ENCODE measurements at regions not wholly inside any gene's neighbourhood (a gene's known extent, or its start where the extent isn't known, plus 50 kb on each side); places are given as distances from the start of the nearest gene placed in this dataset.
A peak's percentile ranks its signal among the peaks of the same experiment; 100 is the strongest.
"Not testable (repeated sequence)": the region's sequence is repeated elsewhere in the genome, so short reads cannot be mapped to it uniquely, and the experiment has no call there.

DNA sequence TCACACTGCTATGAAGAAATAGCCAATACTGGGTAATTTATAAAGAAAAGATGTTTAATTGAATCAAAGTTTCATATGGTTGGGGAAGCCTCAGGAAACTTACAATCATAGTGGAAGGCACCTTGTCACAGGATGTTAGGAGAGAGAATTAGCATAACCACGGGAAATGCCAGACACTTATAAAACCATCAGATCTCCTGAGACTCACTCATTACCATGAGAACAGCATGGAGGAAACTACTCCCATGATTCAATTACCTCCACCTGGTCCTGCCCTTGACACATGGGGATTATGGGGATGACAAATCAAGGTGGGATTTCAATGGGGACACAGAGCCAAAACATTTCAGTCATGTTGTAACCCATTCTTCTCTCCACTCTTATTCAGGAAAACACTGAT is 472.9 kb upstream of the FSIP2 start:
- no peak for DNase-seq (ENCODE audit: low spot score)

DNA sequence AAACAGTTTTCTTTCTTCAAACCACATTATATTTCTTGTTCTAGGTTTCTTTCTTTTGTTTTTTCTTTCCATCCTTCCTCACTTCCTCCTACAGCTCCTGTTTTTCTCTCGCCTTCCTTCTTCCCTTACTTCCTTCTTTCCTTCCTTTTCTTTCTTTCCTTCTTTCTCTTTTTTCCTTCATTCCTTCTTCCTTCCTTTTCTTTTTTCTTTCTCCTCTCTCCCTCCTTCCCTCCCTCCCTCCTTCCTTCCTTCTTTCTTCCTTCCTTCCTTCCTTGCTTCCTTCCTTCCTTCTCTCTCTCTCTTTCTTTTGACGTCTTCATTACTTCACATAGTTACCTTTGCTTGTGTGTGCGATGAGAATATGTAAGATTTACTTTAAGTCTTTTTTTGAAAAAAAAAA is 470.0 kb upstream of the FSIP2 start:
- DNase-seq (ENCODE audit: low spot score) = no peak

DNA sequence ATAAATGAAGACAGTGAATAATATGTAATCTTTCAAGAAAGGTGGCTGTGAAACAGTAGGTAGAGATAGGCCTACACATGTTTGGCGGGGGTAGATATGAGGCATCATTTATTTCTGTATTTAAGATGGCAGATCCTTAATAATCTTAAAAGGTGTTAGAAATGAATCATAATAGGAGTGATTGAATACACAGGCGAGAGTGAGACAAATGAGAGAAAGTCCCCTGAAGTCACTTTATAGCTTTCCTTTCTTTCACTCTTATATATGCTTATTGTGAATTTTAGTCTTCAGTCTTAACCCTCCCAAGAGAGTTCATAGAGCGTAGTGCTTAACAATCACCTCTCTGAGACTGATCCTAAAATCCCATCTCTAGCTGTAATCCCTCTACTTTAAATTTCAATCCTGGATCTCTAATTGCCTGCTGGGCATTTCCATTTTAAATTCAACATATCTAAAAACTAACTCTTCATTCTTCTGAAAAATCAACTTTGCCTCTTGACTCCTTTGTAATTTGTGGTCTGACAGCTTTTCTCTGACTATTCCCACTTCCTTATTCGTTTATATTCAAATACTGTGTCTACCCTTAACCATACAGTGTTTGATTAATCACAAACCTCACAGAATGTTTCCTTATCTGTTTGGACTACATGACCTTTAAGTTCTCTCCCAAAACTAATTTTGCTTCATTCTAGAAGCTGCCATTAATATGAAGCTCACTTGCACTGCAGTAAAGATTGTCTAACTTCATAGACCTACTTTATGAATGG is 463.7 kb upstream of the FSIP2 start:
- no peak for DNase-seq (ENCODE audit: low spot score)

DNA sequence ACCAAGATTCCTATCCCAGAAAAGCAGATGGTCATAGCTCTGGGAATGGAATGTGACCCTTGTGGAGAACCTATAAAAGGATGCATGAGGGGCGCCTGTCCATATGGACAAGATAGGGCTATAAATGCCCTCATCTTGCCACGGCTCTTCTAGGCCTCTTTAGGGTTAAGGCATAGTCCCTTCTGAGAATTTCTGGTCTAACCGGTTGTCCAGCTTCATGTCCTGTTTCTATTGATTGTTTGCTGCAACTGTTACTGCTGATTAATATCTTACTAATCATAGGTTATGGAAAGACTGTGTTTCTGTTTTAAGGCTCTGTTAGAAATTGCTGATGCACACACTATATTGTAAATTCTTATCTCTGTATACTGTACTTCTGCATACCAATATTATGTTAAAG is 462.6 kb upstream of the FSIP2 start:
- not testable (repeated sequence) for DNase-seq (ENCODE audit: low spot score)

DNA sequence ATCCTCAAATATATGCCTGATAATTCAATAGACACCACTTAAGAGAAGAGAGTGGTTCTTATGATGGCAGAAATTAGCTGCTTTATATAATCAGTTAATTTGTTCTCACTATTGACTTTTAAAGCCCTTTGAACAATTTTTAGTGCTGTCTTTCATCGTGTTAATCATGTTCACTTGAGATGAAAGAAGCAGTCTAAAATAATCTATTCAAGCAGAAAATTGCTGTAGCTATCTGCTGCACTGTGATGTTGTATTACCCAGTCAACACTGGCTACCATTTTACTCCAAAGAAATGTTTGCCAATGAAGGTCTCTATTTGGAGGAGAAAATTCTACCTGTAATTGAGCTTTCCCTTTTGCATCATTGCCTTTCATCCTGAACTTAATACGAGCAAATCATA is 459.8 kb upstream of the FSIP2 start:
- DNase-seq (ENCODE audit: low spot score) = no peak

DNA sequence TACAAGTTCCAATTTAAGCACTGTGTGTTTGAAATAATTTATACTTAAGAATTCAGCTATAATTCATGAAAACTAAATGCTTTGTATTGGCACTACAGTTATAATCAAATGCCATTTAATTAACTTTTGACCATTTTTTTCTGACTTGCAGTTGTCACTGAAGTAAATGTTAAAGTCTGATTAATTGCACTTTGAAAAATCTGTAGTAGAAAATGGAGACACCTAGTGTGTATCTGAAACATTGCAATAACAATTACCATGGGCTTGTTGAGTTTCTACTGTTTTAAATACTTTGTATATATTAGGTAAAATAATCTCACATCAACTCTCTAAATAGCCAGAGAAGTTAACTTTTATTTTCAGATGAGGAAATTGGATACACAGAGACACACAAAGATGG is 458.6 kb upstream of the FSIP2 start:
- peak; percentile 5 for DNase-seq (ENCODE audit: low spot score)

DNA sequence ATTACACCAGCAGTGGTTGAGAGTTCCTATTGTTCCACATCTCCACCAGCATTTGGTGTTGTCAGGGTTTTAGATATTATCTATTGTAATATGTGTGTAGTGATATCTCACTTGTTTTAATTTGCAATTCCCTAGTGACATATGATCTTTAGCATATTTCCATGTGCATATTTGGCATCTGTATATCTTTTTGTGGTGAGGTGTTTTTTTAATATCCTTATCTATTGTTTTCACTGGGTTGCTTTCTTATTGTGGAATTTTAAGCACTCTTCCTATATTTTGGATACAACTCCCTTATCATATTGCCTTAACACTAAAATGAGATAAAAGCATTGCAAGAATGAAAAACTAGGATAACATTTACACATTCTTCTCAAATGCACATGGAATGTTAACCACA is 453.9 kb upstream of the FSIP2 start:
- no peak for DNase-seq (ENCODE audit: low spot score)

DNA sequence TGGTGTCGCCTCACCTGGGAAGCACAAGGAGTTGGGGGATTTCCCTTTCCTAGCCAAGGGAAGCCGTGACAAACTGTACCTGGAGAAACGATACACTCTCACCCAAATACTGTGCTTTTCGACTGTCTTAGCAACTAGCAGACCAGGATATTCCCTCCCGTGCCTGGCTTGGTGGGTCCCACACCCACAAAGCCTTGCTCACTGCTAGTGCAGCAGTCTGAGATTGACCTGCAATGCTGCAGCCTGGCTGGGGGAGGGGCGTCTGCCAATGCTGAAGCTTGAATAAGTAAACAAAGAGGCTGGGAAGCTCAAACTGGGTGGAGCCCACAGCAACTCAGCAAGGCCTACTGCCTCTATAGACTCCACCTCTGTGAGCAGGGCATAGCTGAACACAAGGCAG is 448.6 kb upstream of the FSIP2 start:
- DNase-seq (ENCODE audit: low spot score) = peak; percentile 8

DNA sequence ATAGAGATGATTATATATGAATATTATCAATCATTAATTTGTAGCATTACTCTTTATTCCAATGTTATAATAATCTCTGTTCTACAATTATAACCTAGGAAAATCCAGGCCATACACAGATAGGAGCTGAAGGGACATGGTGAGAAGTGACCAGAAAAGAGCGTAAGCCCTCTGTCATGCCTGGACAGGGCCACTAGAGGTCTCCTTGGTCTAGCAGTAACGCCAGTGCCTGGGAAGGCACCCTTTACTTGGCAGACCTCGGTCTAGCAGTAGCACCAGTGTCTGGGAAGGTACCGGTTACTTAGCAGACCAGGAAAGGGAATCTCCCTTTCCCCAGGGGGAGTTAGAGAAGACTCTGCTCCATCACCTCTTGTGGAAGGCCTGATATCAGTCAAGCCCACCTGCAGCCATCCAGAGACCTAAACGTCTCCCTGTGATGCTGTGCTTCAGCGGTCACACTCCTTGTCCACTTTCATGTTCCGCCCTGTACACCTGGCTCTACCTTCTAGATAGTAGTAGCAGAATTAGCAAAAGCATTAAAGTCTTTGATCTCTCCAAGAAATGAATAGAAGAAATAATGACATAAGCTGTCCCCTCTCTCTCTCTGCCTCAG is 447.5 kb upstream of the FSIP2 start:
- peak; percentile 63 for DNase-seq (ENCODE audit: low spot score)

DNA sequence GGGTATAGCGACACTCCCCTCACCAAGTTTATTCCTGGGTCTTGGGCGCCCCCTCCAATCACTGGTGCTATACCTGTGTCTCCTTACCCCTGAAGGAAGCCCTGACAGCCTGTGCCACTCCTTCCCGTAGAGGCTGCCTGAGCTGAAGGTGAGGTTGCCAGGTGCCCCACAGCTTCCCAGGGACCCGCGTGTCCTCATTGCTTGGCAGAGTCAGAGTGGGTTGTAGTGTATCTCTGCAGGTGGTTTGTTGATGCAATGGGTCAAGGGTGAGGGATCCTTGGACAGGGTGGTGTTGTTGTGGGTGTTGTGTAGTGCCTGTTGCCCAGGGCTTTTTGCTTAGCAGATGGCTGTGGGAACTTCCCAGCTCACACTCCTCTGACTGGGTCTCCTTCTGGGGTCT is 438.7 kb upstream of the FSIP2 start:
- no peak for DNase-seq (ENCODE audit: low spot score)

DNA sequence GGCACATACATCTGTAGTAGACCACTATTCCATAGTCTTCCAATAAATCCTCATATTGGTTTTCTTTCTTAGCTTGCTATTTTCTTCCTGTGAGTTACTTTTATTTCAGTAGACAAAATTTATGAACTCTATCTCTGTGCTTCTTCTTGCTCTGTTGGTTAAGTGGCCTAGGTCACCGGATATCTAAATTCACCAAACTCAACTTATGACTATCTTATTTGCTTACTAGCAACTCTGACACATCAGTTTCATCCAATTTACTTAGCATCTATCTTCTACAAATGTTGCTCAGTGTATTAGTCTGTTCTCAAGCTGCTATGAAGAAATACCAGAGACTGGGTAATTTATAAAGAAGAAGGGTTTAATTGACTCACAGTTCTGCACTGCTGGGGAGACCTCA is 432.5 kb upstream of the FSIP2 start:
- DNase-seq (ENCODE audit: low spot score) = no peak

DNA sequence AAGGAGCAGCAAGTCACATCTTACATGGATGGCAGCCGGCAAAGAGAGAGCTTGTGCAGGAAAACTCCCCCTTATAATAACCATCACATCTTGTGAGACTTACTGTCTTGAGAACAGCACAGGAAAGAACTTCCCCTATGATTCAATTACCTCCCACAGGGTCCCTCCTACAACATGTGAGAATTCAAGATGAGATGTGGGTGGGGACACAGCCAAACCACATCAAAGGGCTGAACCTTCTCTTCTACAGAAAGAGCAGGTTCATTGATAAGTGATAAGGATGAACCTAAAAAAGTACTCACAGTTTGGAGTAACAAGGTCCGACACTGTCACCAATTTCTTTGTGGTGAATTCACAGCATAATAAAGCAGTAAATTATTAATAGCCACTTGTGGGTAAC is 422.2 kb upstream of the FSIP2 start:
- no peak for DNase-seq (ENCODE audit: low spot score)

DNA sequence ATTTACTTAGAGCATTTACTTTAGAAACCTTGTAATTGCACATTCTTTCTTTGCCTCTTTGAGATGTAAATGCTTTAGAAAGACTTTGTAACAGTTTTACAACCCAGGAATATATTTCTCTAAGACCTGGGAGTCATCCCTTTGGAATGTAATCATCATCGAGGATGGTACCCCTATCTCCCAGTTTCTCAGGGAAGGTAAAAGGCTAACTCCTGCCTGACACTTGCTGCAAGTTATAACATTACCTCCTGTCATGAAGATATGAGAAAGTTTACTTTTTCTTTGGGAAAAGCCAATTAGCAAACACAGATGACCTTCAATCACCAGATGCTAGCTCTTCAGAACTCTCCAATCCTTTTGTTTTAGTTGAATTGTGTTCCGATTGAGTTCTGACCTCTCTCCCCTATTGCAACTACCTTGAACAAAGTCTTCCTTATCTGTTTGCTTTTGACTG is 420.3 kb upstream of the FSIP2 start:
- no peak for DNase-seq (ENCODE audit: low spot score)

DNA sequence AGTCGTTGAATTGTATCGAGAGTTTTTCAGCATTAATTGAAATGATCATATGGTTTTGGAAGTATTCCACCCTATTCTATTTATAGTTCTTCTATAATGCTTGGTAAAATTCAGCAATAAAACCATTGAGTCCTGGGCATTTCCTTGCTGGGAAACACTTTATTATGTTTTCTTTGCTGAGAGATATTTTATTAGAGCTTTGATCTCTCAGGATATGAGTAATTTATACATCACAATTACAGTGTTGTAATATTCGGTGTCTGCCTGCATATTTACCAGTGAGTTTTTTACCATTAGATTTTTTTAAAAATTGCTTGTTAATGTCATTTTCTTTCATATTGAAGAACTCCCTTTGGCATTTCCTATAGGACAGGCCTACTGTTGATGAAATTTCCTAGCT is 402.7 kb upstream of the FSIP2 start:
- no peak for DNase-seq (ENCODE audit: low spot score)

DNA sequence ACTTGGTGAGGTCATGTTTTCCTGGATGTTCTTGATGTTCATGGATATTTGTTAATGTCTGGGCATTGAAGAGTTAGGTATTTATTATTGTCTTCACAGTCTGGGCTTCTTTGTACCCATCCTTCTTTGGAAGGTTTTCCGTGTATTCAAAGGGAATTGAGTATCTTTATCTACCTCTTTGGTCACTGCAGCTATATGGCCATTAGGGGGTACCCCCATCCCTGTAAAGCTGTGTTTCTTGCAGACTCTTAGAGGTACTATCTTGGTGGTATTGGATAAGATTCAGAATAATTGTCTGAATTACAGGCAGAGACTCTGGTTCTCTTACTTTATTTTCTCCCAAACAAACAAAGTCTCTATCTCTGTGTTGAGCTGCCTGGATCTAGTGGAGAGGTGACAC is 401.6 kb upstream of the FSIP2 start:
- DNase-seq (ENCODE audit: low spot score) = no peak

DNA sequence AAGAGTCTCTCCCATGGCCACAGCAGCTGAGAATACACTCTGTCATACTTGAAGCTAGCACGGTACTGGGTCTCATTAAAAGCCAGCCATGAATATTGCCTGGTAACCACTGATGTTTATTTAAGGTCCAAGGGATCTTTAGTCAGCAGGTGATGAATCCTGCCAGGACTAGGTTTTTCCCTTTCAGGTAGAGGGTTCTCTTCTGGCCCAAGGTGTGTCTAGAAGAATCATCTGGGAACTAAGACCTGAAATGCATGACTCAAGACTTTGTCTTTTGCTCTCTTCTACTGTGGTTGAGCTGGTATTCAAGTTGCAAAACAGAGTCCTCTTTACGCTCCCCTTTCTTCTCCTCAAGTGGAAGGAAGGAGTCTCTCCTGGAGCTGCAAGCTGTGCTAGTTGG is 400.5 kb upstream of the FSIP2 start:
- DNase-seq (ENCODE audit: low spot score) = no peak

DNA sequence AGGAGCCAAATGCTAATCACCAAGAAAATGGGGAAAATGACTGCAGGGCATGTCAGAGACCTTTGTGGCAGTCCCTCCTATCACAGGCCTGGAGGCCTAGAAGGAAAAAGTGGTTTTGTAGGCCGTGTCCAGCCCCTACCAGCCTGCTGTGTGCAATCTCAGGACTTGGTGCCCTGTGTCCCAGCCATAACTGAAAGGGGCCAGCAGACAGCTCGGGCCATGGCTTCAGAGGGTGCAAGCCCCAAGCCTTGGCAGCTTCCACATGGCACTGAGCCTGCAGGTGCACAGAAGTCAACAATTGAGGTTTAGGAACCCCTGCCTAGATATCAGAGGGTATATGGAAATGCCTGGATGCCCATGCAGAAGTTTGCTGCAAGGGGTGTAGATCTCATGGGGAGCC is 391.2 kb upstream of the FSIP2 start:
- DNase-seq (ENCODE audit: low spot score) = no peak

DNA sequence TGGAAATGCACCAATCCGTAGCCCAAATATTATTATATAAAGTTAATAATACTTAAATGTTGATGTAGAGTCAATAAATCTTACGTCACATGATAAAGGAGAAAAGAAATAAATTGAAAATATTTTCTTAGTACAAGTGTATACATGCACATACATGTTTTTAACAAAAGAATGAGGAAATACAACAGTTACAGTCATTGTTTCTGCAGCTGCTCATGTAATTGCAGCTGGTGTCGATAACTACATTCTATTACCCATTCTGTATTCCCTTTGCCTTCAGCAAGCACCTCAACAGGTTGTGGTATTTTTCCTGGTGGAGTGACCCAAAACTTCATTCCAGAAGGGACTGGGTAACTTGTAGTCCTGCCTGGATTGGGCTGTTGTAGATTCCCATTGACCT is 377.8 kb upstream of the FSIP2 start:
- DNase-seq (ENCODE audit: low spot score) = no peak

DNA sequence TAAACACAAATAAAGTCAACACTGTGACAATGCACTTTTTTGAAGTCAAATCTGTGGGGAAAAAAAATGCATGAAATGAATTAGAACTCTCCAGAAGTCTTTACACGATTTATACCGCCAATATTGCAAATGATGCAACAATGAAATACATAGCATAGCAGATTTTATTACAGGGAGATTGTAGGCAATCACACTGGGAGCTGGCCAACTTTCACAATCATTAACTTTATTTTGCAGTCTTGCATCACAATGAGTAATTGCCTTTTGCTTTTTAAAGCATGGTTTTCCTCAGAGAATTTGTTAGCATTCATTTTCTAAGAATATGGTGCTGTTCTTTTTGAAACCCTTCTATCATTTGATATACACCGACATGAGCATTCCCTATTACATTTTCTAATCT is 366.4 kb upstream of the FSIP2 start:
- DNase-seq (ENCODE audit: low spot score) = no peak

DNA sequence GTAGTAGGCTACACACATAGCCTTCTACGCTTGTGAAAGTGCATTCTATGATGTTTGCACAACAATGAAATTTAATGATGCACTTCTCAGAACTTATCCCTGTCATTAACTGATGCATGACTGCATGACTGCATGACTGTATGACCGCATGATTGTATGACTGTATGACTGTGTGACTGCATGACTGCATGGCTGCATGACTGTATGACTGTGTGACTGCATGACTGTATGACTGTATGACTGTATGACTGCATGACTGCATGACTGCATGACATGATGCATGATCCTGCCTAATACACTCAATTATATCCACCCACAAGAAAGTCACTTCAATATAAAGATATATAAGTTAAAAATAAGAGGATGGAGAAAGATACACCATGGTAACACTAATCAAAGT is 365.4 kb upstream of the FSIP2 start:
- DNase-seq (ENCODE audit: low spot score) = no peak

DNA sequence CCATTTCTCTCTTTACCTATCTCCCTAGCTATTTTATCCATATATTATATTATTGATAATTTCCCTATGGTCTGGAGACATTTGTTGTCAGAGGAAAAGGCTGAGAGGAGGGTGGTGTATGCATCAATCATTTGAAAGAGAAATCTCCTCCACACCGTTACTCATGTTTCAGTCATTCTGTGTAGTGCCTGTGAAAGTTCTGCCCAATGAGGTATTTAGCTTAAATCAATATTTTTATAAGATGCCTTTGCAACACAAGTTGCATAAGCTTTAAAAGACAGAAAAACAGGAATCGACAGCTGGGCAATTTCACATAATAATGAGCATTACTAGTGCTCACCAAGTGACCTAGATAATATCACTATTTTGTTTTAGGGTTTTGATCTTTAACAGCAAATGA is 363.7 kb upstream of the FSIP2 start:
- no peak for DNase-seq (ENCODE audit: low spot score)

DNA sequence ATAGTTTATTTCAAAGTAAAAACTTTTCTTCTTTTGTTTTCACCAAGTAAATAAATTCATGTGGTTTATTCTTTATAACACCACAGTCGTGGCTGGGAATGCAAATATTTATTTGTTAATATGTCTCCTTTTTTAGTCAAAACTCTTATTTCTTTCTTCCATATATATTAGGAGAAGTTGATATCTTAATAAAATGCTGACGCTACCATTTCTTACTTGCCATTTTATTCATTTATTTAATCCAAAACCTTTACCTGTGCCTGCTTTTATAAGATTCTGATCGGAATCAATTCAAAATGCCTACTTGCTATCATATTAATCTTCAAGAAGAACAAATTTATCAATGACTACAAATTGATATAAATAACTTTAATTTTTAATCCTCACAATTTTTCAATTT is 362.9 kb upstream of the FSIP2 start:
- DNase-seq (ENCODE audit: low spot score) = no peak

DNA sequence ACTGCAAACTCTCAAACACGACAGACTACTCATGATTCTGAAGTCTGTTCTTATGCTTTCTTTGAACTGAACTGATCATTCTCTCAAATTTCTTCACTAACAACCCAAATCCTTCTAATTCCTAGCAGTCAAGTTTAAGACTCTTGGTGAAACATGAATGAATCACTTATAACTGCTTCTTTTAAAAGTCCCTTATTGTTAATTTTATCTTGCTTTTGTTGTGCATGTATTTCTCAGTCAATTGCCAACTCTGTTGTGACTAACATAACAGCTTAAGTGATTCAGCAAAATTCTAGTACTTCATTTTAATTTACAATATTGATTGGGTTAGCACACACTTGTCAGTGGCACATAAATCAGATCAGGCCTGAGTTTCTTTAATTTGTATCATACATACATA is 357.0 kb upstream of the FSIP2 start:
- DNase-seq (ENCODE audit: low spot score) = no peak

All from H4 (cell line).